ENCODE measurements at regions not wholly inside any gene's neighbourhood (a gene's known extent, or its start where the extent isn't known, plus 50 kb on each side); places are given as distances from the start of the nearest gene placed in this dataset.

GRCh38 chr14:71579331-71579730 lies 352.9 kb upstream of the RGS6 start:
- H3K4me3 Mint-ChIP-seq = no peak overlapping the region

DNA sequence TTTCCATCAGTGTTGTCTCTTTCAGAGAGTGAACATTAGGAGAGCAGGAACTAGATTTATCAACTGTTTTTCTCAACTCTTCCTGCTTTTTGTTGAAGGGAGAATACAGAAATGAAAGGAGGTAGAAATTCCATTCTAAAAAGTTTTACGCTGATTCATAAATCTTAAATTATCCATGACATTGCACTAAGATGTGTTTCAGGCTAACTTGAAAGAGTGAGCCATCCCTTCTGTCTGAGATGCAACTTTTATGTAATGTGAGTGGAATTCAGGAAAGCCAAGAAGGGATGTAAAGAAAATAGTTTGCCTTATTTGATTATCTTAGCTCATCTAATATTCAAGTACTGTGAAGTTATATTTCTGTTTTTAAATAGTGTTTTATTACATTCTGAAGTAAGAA lies 349.5 kb upstream of the RGS6 start:
- TF ChIP-seq, protein P1, sequence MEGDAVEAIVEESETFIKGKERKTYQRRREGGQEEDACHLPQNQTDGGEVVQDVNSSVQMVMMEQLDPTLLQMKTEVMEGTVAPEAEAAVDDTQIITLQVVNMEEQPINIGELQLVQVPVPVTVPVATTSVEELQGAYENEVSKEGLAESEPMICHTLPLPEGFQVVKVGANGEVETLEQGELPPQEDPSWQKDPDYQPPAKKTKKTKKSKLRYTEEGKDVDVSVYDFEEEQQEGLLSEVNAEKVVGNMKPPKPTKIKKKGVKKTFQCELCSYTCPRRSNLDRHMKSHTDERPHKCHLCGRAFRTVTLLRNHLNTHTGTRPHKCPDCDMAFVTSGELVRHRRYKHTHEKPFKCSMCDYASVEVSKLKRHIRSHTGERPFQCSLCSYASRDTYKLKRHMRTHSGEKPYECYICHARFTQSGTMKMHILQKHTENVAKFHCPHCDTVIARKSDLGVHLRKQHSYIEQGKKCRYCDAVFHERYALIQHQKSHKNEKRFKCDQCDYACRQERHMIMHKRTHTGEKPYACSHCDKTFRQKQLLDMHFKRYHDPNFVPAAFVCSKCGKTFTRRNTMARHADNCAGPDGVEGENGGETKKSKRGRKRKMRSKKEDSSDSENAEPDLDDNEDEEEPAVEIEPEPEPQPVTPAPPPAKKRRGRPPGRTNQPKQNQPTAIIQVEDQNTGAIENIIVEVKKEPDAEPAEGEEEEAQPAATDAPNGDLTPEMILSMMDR (conservative IDR thresholded peaks at IDR 0.05) = no peak
- Mint-ChIP-seq H3K36me3 (ENCODE audit: low read depth) (no peaks in the 10 kb centered on the region), H3K4me1 (peaks cover 49% of the 10 kb centered on the region), H3K27me3 (ENCODE audit: low read depth) (no peaks in the 10 kb centered on the region), H3K4me3 (no peak overlapping the region), H3K9me3 (no peaks in the 10 kb centered on the region), H3K27ac (ENCODE audit: unreplicated experiment) (no peak overlapping the region)
- no peak for DNase-seq (ENCODE audit: low read depth, low spot score)

More at GRCh38 chr14:71579331-71579730, 352.9 kb upstream of the RGS6 start:
- Mint-ChIP-seq H3K4me1 (peaks cover 46% of the 10 kb centered on the region), H3K9me3 (no peaks in the 10 kb centered on the region), H3K27ac (ENCODE audit: unreplicated experiment) (peak overlapping the region; percentile 40), H3K27me3 (ENCODE audit: low read depth) (no peaks in the 10 kb centered on the region), H3K36me3 (ENCODE audit: low read depth) (no peaks in the 10 kb centered on the region)
- no peak for DNase-seq (ENCODE audit: low read depth, low spot score)
- TF ChIP-seq, protein P1 (conservative IDR thresholded peaks at IDR 0.05) = no peak

GRCh38 chr14:71583194-71583593 lies 349.0 kb upstream of the RGS6 start:
- Mint-ChIP-seq H3K27me3 (ENCODE audit: low read depth) (no peaks in the 10 kb centered on the region), H3K4me1 (peaks cover 49% of the 10 kb centered on the region), H3K4me3 (no peak overlapping the region), H3K36me3 (ENCODE audit: low read depth) (no peaks in the 10 kb centered on the region), H3K9me3 (no peaks in the 10 kb centered on the region), H3K27ac (ENCODE audit: unreplicated experiment) (no peak overlapping the region)
- DNase-seq (ENCODE audit: low read depth, low spot score) = no peak
- TF ChIP-seq, protein P1 (conservative IDR thresholded peaks at IDR 0.05) = no peak

GRCh38 chr14:71583705-71584104 lies 348.5 kb upstream of the RGS6 start:
- no peaks in the 10 kb centered on the region for H3K9me3 Mint-ChIP-seq
- no peak overlapping the region for H3K4me3 Mint-ChIP-seq
- H3K27ac Mint-ChIP-seq (ENCODE audit: unreplicated experiment) = no peak overlapping the region
- H3K4me1 Mint-ChIP-seq = peaks cover 45% of the 10 kb centered on the region
- no peak for DNase-seq (ENCODE audit: low read depth, low spot score)
- TF ChIP-seq, protein P1 (conservative IDR thresholded peaks at IDR 0.05) = no peak
- no peaks in the 10 kb centered on the region for H3K36me3 Mint-ChIP-seq (ENCODE audit: low read depth)
- H3K27me3 Mint-ChIP-seq (ENCODE audit: low read depth) = no peaks in the 10 kb centered on the region

DNA sequence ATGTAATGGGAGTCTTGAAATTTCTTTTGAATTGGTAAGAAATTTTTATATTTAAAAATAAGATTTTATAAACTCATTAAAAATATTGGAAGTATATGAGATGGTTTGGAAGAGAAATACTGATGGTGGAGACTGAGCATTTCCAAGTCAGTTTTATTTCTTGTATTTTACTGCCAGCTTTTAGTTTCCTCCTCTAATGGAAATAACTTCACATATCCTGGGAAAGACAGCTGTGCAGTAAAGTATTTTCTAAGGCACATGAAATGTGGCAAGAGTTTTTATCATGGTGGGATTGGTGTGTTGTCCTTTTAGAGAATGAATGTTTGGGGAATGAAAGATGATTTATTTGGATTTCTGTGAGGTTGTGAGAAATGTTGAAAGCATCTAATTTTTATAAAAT lies 346.9 kb upstream of the RGS6 start:
- H3K27me3 Mint-ChIP-seq (ENCODE audit: low read depth) = no peaks in the 10 kb centered on the region
- TF ChIP-seq, protein P1 (conservative IDR thresholded peaks at IDR 0.05) = no peak
- H3K27ac Mint-ChIP-seq (ENCODE audit: unreplicated experiment) = no peak overlapping the region
- no peak for DNase-seq (ENCODE audit: low read depth, low spot score)
- H3K9me3 Mint-ChIP-seq = no peaks in the 10 kb centered on the region
- no peak overlapping the region for H3K4me3 Mint-ChIP-seq
- no peaks in the 10 kb centered on the region for H3K36me3 Mint-ChIP-seq (ENCODE audit: low read depth)
- H3K4me1 Mint-ChIP-seq = peaks cover 42% of the 10 kb centered on the region

Data from neural crest cell (in vitro differentiated cells).